ENCODE measurements at regions not wholly inside any gene's neighbourhood (a gene's known extent, or its start where the extent isn't known, plus 50 kb on each side); places are given as distances from the start of the nearest gene placed in this dataset.
A peak's percentile ranks its signal among the peaks of the same experiment; 100 is the strongest.

- no peak for FAIRE-seq
Observed at GRCh38 chrX:45975633-45976032, 569.6 kb downstream of the ZNF674 start.

- FAIRE-seq, result no peak
Observed at GRCh38 chrX:45972636-45973035, 572.6 kb downstream of the ZNF674 start.

GRCh38 chrX:45959567-45959966, 585.7 kb downstream of the ZNF674 start:
- FAIRE-seq, result no peak

GRCh38 chrX:45956191-45956870, 588.9 kb downstream of the ZNF674 start:
- no peak for FAIRE-seq

GRCh38 chrX:45955661-45956060, 589.6 kb downstream of the ZNF674 start:
- FAIRE-seq, result no peak

GRCh38 chrX:45954026-45954425, 591.2 kb downstream of the ZNF674 start:
- FAIRE-seq, result no peak

- FAIRE-seq, result no peak
Observed at GRCh38 chrX:45952030-45952429, 593.2 kb downstream of the ZNF674 start.

GRCh38 chrX:45935408-45935807, 609.8 kb downstream of the ZNF674 start:
- FAIRE-seq, result no peak

- FAIRE-seq, result no peak
Observed at GRCh38 chrX:45912316-45912715, 632.9 kb downstream of the ZNF674 start.

- FAIRE-seq, result no peak
Observed at GRCh38 chrX:45907786-45908185, 637.4 kb downstream of the ZNF674 start.

GRCh38 chrX:45903781-45904201, 641.4 kb downstream of the ZNF674 start:
- FAIRE-seq, result peak; percentile 93

- peak; percentile 13 for FAIRE-seq
Observed at GRCh38 chrX:45900766-45901615, 644.2 kb downstream of the ZNF674 start.

- no peak for FAIRE-seq
Observed at GRCh38 chrX:45894864-45895645, 650.2 kb downstream of the ZNF674 start.

- FAIRE-seq, result peak; percentile 51
Observed at GRCh38 chrX:45889471-45889870, 655.8 kb downstream of the ZNF674 start.

GRCh38 chrX:45888518-45888917, 656.7 kb downstream of the ZNF674 start:
- FAIRE-seq, result peak; percentile 100

GRCh38 chrX:45885931-45886330, 659.3 kb downstream of the ZNF674 start:
- FAIRE-seq, result peak; percentile 49

- no peak for FAIRE-seq
Observed at GRCh38 chrX:45879512-45879911, 665.7 kb downstream of the ZNF674 start.

- no peak for FAIRE-seq
Observed at GRCh38 chrX:45876206-45876605, 669.0 kb downstream of the ZNF674 start.

GRCh38 chrX:45873781-45874180, 671.4 kb downstream of the ZNF674 start:
- FAIRE-seq, result no peak

GRCh38 chrX:45872480-45872879, 671.8 kb upstream of the DIPK2B start:
- no peak for FAIRE-seq

GRCh38 chrX:45868425-45868824, 667.7 kb upstream of the DIPK2B start:
- FAIRE-seq, result no peak

GRCh38 chrX:45862801-45863200, 662.1 kb upstream of the DIPK2B start:
- FAIRE-seq, result no peak

GRCh38 chrX:45860450-45860849, 659.8 kb upstream of the DIPK2B start:
- no peak for FAIRE-seq
